ENCODE measurements at regions not wholly inside any gene's neighbourhood (a gene's known extent, or its start where the extent isn't known, plus 50 kb on each side); places are given as distances from the start of the nearest gene placed in this dataset.

GRCh38 chr5:156121234-156121633, 205.7 kb upstream of the SGCD start:
- no peak for TF ChIP-seq POLR2AphosphoS5 (IDR thresholded peaks at IDR 0.05; ENCODE audit: low read depth, low read length)
- no peak for TF ChIP-seq TAF1 (IDR thresholded peaks at IDR 0.05; ENCODE audit: borderline replicate concordance, insufficient read depth, low read length)
- TF ChIP-seq REST (IDR thresholded peaks at IDR 0.05; ENCODE audit: insufficient read depth in 1 of 2, low read depth in 2 of 2, low read length in 2 of 2): no peak
- TF ChIP-seq FOXP2 (optimal IDR thresholded peaks at IDR 0.05; ENCODE audit: borderline replicate concordance, extremely low read depth, extremely low read length, insufficient read depth): no peak
